WTC11 (cell line): ENCODE measurements at regions not wholly inside any gene's neighbourhood (a gene's known extent, or its start where the extent isn't known, plus 50 kb on each side); places are given as distances from the start of the nearest gene placed in this dataset.

Experiments used
- ELF4 ChIP-seq: sonication (generic); formaldehyde crosslinking; IDR thresholded peaks from 2 replicates; pipeline ENCODE4 v1.8.1; 2022; ENCODE audit warnings: low read depth, mild to moderate bottlenecking, moderate library complexity, missing genetic modification reagents
- GTF2I ChIP-seq: fragments of 250-450 bp; sonication (Bioruptor Pico); conservative IDR thresholded peaks from 2 replicates; pipeline ENCODE4 v1.4.0; 2021; ENCODE audit warnings: mild to moderate bottlenecking
- ZMAT4 ChIP-seq: fragments of 250-450 bp; sonication (Bioruptor Pico); IDR thresholded peaks from 2 replicates; pipeline ENCODE4 v1.9.0; 2021; ENCODE audit warnings: mild to moderate bottlenecking
- ZNF423 ChIP-seq: fragments of 250-450 bp; sonication (Bioruptor Pico); IDR thresholded peaks from 2 replicates; pipeline ENCODE4 v2.1.2; 2022; ENCODE audit warnings: mild to moderate bottlenecking, moderate library complexity
- TF ChIP-seq, protein P1 (sequence below): sonication (generic); formaldehyde crosslinking; IDR thresholded peaks from 2 replicates; pipeline ENCODE4 v1.8.0; 2023; ENCODE audit warnings: missing genetic modification reagents, mild to moderate bottlenecking, borderline replicate concordance
- TF ChIP-seq, protein P2 (sequence below): fragments of 200-600 bp; IDR thresholded peaks from 2 replicates; pipeline ENCODE4 v1.8.0; 2022; ENCODE audit warnings: antibody characterized with exemption

GRCh38 chr7:17556247-17556956 is 257.9 kb downstream of the AHR start:
- TF ChIP-seq ZMAT4 (no peak), ZNF423 (CRISPR knock-in tag) (no peak), ELF4 (CRISPR knock-in tag) (no peak), GTF2I (CRISPR knock-in tag) (no peak)
- TF ChIP-seq, protein P1, sequence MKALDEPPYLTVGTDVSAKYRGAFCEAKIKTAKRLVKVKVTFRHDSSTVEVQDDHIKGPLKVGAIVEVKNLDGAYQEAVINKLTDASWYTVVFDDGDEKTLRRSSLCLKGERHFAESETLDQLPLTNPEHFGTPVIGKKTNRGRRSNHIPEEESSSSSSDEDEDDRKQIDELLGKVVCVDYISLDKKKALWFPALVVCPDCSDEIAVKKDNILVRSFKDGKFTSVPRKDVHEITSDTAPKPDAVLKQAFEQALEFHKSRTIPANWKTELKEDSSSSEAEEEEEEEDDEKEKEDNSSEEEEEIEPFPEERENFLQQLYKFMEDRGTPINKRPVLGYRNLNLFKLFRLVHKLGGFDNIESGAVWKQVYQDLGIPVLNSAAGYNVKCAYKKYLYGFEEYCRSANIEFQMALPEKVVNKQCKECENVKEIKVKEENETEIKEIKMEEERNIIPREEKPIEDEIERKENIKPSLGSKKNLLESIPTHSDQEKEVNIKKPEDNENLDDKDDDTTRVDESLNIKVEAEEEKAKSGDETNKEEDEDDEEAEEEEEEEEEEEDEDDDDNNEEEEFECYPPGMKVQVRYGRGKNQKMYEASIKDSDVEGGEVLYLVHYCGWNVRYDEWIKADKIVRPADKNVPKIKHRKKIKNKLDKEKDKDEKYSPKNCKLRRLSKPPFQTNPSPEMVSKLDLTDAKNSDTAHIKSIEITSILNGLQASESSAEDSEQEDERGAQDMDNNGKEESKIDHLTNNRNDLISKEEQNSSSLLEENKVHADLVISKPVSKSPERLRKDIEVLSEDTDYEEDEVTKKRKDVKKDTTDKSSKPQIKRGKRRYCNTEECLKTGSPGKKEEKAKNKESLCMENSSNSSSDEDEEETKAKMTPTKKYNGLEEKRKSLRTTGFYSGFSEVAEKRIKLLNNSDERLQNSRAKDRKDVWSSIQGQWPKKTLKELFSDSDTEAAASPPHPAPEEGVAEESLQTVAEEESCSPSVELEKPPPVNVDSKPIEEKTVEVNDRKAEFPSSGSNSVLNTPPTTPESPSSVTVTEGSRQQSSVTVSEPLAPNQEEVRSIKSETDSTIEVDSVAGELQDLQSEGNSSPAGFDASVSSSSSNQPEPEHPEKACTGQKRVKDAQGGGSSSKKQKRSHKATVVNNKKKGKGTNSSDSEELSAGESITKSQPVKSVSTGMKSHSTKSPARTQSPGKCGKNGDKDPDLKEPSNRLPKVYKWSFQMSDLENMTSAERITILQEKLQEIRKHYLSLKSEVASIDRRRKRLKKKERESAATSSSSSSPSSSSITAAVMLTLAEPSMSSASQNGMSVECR, result no peak
- TF ChIP-seq, protein P2, sequence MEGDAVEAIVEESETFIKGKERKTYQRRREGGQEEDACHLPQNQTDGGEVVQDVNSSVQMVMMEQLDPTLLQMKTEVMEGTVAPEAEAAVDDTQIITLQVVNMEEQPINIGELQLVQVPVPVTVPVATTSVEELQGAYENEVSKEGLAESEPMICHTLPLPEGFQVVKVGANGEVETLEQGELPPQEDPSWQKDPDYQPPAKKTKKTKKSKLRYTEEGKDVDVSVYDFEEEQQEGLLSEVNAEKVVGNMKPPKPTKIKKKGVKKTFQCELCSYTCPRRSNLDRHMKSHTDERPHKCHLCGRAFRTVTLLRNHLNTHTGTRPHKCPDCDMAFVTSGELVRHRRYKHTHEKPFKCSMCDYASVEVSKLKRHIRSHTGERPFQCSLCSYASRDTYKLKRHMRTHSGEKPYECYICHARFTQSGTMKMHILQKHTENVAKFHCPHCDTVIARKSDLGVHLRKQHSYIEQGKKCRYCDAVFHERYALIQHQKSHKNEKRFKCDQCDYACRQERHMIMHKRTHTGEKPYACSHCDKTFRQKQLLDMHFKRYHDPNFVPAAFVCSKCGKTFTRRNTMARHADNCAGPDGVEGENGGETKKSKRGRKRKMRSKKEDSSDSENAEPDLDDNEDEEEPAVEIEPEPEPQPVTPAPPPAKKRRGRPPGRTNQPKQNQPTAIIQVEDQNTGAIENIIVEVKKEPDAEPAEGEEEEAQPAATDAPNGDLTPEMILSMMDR, result no peak
